NCI-H2227 treated with DMSO at 0.1 percent for 48 hours (cell line): ENCODE measurements at regions not wholly inside any gene's neighbourhood (a gene's known extent, or its start where the extent isn't known, plus 50 kb on each side); places are given as distances from the start of the nearest gene placed in this dataset.
"Not testable (repeated sequence)": the region's sequence is repeated elsewhere in the genome, so short reads cannot be mapped to it uniquely, and the experiment has no call there.

Experiments used
- DNase-seq: peaks from one replicate; lab custom pipeline; 2025; lab: John Stamatoyannopoulos, UW

- no peak for DNase-seq
Measured at GRCh38 chr4:134883831-134884449, 682.4 kb upstream of the PABPC4L start.

- DNase-seq: no peak
Measured at GRCh38 chr4:134879019-134879418, 677.4 kb upstream of the PABPC4L start.

- no peak for DNase-seq
Measured at GRCh38 chr4:134867027-134867426, 665.4 kb upstream of the PABPC4L start.

- no peak for DNase-seq
Measured at GRCh38 chr4:134865675-134866074, 664.1 kb upstream of the PABPC4L start.

- DNase-seq: no peak
Measured at GRCh38 chr4:134862116-134862515, 660.5 kb upstream of the PABPC4L start.

GRCh38 chr4:134848681-134849080 is 647.1 kb upstream of the PABPC4L start:
- no peak for DNase-seq

- DNase-seq: not testable (repeated sequence)
Measured at GRCh38 chr4:134830741-134831140, 629.2 kb upstream of the PABPC4L start.

- DNase-seq: no peak
Measured at GRCh38 chr4:134812611-134813010, 611.0 kb upstream of the PABPC4L start.

- no peak for DNase-seq
Measured at GRCh38 chr4:134807231-134807745, 605.7 kb upstream of the PABPC4L start.

- DNase-seq: no peak
Measured at GRCh38 chr4:134798573-134798972, 597.0 kb upstream of the PABPC4L start.

GRCh38 chr4:134787315-134787714 is 585.7 kb upstream of the PABPC4L start:
- no peak for DNase-seq

- no peak for DNase-seq
Measured at GRCh38 chr4:134780244-134780643, 578.7 kb upstream of the PABPC4L start.

GRCh38 chr4:134777606-134778005 is 576.0 kb upstream of the PABPC4L start:
- no peak for DNase-seq

- DNase-seq: no peak
Measured at GRCh38 chr4:134773497-134774000, 572.0 kb upstream of the PABPC4L start.

- DNase-seq: no peak
Measured at GRCh38 chr4:134762053-134762452, 560.5 kb upstream of the PABPC4L start.

- DNase-seq: no peak
Measured at GRCh38 chr4:134756421-134756820, 554.8 kb upstream of the PABPC4L start.

- DNase-seq: no peak
Measured at GRCh38 chr4:134754301-134755019, 552.9 kb upstream of the PABPC4L start.

- DNase-seq: no peak
Measured at GRCh38 chr4:134753390-134753789, 551.8 kb upstream of the PABPC4L start.

- no peak for DNase-seq
Measured at GRCh38 chr4:134747108-134747805, 545.7 kb upstream of the PABPC4L start.

GRCh38 chr4:134740290-134740689 is 538.7 kb upstream of the PABPC4L start:
- DNase-seq: no peak

- no peak for DNase-seq
Measured at GRCh38 chr4:134735901-134736300, 534.3 kb upstream of the PABPC4L start.

- DNase-seq: no peak
Measured at GRCh38 chr4:134727696-134728095, 526.1 kb upstream of the PABPC4L start.

GRCh38 chr4:134722306-134722705 is 520.7 kb upstream of the PABPC4L start:
- no peak for DNase-seq
